PC-3 (cell line): ENCODE measurements at regions not wholly inside any gene's neighbourhood (a gene's known extent, or its start where the extent isn't known, plus 50 kb on each side); places are given as distances from the start of the nearest gene placed in this dataset.

Experiments used
- ATAC-seq: fragments of 200-7000 bp; cut with Tn5 transposase; 2 replicates; pipeline ENCODE4 v1.9.1; 2020; ENCODE audit warnings: mild to moderate bottlenecking, moderate library complexity
- BruUV-seq: library from RNA; stranded (reverse); fragments of 400-500 nt; replicated peaks from 2 replicates; lab custom pipeline; 2021; lab: Mats Ljungman, UMichigan
- CTCF ChIA-PET: fragments of 300-600 bp; sonication (Branson Sonifier 250); formaldehyde crosslinking; loops from one replicate; lab custom pipeline; 2022; ENCODE audit warnings: antibody characterized with exemption; lab: Charles Lee
- POLR2A ChIA-PET: fragments of 300-600 bp; sonication (Branson Sonifier 250); formaldehyde crosslinking; loops from one replicate; lab custom pipeline; 2022; ENCODE audit warnings: antibody characterized with exemption; ENCODE audit not compliant: unreplicated experiment; lab: Charles Lee
- DNase-seq: peaks from one replicate; pipeline ENCODE4 v3.0.0-alpha.2; 2015
- H2AFZ ChIP-seq: fragments of 300-600 bp; sonication (generic); 2 replicates; pipeline ENCODE4 v1.6.0; 2016; ENCODE audit warnings: antibody characterized with exemption, low read length
- H3F3A ChIP-seq: fragments of 300-600 bp; sonication (generic); one replicate; pipeline ENCODE4 v1.6.0; 2017; ENCODE audit warnings: antibody characterized with exemption, low read length, control low read depth, mild to moderate bottlenecking; ENCODE audit not compliant: unreplicated experiment
- H3K27ac ChIP-seq: fragments of 300-600 bp; sonication (generic); 2 replicates; pipeline ENCODE4 v1.5.1; 2016; ENCODE audit warnings: mild to moderate bottlenecking, low read length
- H3K27me3 ChIP-seq: fragments of 300-600 bp; sonication (generic); 2 replicates; pipeline ENCODE4 v1.6.1; 2016; ENCODE audit warnings: low read length, mixed read lengths
- H3K36me3 ChIP-seq: fragments of 300-600 bp; sonication (generic); 2 replicates; pipeline ENCODE4 v1.6.1; 2016; ENCODE audit warnings: low read depth, mixed run types, low read length, mixed read lengths
- H3K4me1 ChIP-seq: fragments of 300-600 bp; sonication (generic); 2 replicates; pipeline ENCODE4 v1.5.1; 2016; ENCODE audit warnings: low read length; ENCODE audit not compliant: insufficient read depth
- H3K4me2 ChIP-seq: fragments of 300-600 bp; sonication (generic); 2 replicates; pipeline ENCODE4 v1.6.0; 2016; ENCODE audit warnings: low read length
- H3K4me3 ChIP-seq: fragments of 300-600 bp; sonication (generic); 2 replicates; pipeline ENCODE4 v1.5.1; 2016; ENCODE audit warnings: mild to moderate bottlenecking, low read length, mixed read lengths
- H3K79me2 ChIP-seq: fragments of 300-600 bp; sonication (generic); 2 replicates; pipeline ENCODE4 v1.6.1; 2017; ENCODE audit warnings: low read length, mixed read lengths
- H3K9ac ChIP-seq: fragments of 300-600 bp; sonication (generic); 2 replicates; pipeline ENCODE4 v1.6.0; 2016; ENCODE audit warnings: mild to moderate bottlenecking, low read length
- H3K9me2 ChIP-seq: fragments of 300-600 bp; sonication (generic); replicated peaks from 2 replicates; pipeline ENCODE4 v1.6.1; 2016; ENCODE audit warnings: mixed run types, low read length, mixed read lengths
- H3K9me3 ChIP-seq: fragments of 300-600 bp; sonication (generic); 2 replicates; pipeline ENCODE4 v1.6.1; 2016; ENCODE audit warnings: low read length, mixed read lengths
- H4K20me1 ChIP-seq: fragments of 300-600 bp; sonication (generic); 2 replicates; pipeline ENCODE4 v1.6.1; 2016; ENCODE audit warnings: low read length, mixed read lengths
- EZH2 ChIP-seq: fragments of 300-600 bp; sonication (generic); IDR thresholded peaks from one replicate; pipeline ENCODE4 v1.6.1; 2017; ENCODE audit warnings: antibody characterized with exemption, mild to moderate bottlenecking, low read length; ENCODE audit not compliant: unreplicated experiment
- EZH2phosphoT487 ChIP-seq: fragments of 300-600 bp; sonication (generic); IDR thresholded peaks from 2 replicates; pipeline ENCODE4 v1.6.1; 2018; ENCODE audit warnings: mild to moderate bottlenecking, antibody characterized with exemption, low read length, borderline replicate concordance
- intact Hi-C: fragments of 100-400 bp; cut with micrococcal nuclease; formaldehyde crosslinking; loops from 2 replicates; pipeline ENCODE4 v1.9.0; 2023
- TF ChIP-seq, protein P1 (sequence below): fragments of 300-600 bp; sonication (generic); conservative IDR thresholded peaks from 2 replicates; pipeline ENCODE4 v1.5.1; 2017; ENCODE audit warnings: antibody characterized with exemption, low read depth, mild to moderate bottlenecking, low read length

GRCh38 chr2:106719222-106719621, 166.7 kb downstream of the ST6GAL2 start:
- Histone ChIP-seq H3K4me1 (no peaks in the 10 kb centered on the region), H3K79me2 (no peaks in the 10 kb centered on the region), H3K4me3 (no peak overlapping the region), H3K9me2 (no peaks in the 10 kb centered on the region), H3K4me2 (no peak overlapping the region), H3K9ac (no peak overlapping the region), H4K20me1 (no peaks in the 10 kb centered on the region), H3K9me3 (0 out of 2 replicates have a peak, but pooled peaks cover 5% of the 10 kb centered on the region), H3K27ac (no peak overlapping the region), H3K36me3 (no peaks in the 10 kb centered on the region), H2AFZ (no peak overlapping the region), H3F3A (no peaks in the 10 kb centered on the region), H3K27me3 (peaks cover 35% of the 10 kb centered on the region)
- ChIA-PET POLR2A (no interaction called here), CTCF (no interaction called here)
- BruUV-seq: no TSS peak
- DNase-seq: no peak
- TF ChIP-seq EZH2 (no peak), EZH2phosphoT487 (no peak)
- TF ChIP-seq, protein P1, sequence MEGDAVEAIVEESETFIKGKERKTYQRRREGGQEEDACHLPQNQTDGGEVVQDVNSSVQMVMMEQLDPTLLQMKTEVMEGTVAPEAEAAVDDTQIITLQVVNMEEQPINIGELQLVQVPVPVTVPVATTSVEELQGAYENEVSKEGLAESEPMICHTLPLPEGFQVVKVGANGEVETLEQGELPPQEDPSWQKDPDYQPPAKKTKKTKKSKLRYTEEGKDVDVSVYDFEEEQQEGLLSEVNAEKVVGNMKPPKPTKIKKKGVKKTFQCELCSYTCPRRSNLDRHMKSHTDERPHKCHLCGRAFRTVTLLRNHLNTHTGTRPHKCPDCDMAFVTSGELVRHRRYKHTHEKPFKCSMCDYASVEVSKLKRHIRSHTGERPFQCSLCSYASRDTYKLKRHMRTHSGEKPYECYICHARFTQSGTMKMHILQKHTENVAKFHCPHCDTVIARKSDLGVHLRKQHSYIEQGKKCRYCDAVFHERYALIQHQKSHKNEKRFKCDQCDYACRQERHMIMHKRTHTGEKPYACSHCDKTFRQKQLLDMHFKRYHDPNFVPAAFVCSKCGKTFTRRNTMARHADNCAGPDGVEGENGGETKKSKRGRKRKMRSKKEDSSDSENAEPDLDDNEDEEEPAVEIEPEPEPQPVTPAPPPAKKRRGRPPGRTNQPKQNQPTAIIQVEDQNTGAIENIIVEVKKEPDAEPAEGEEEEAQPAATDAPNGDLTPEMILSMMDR: no peak
- ATAC-seq: no peak
- intact Hi-C loops: no loop called here

DNA sequence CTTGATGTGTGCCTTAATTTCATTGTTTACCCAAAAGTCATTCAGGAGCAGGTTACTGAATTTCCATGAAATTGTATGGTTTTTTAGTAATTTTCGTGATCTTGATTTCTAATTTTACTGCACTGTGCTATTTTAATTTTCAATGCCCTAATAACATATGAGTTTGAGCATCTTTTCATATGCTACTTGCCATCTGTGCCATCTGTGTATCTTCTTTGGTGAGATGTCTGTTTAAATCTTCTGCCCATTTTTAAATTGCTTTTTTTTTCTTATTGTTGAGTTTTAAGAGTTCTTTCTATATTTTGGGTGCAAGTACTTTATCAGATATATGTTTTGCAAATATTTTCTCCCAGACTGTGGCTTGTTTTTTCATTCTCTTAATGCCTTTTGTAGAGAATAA, 165.9 kb downstream of the ST6GAL2 start:
- ChIA-PET POLR2A (no interaction called here), CTCF (no interaction called here)
- H3K4me3 ChIP-seq: no peak overlapping the region
- no peaks in the 10 kb centered on the region for H3K4me1 ChIP-seq
- H3K9me3 ChIP-seq: 0 out of 2 replicates have a peak, but pooled peaks cover 5% of the 10 kb centered on the region
- peaks cover 40% of the 10 kb centered on the region for H3K27me3 ChIP-seq
- H3F3A ChIP-seq: no peaks in the 10 kb centered on the region
- ATAC-seq (no peak), DNase-seq (no peak)
- no peak overlapping the region for H3K4me2 ChIP-seq
- no peak overlapping the region for H3K9ac ChIP-seq
- no peaks in the 10 kb centered on the region for H3K79me2 ChIP-seq
- intact Hi-C loops: no loop called here
- BruUV-seq: no TSS peak
- no peaks in the 10 kb centered on the region for H4K20me1 ChIP-seq
- H3K36me3 ChIP-seq: no peaks in the 10 kb centered on the region
- no peaks in the 10 kb centered on the region for H3K9me2 ChIP-seq
- no peak for TF ChIP-seq EZH2phosphoT487
- no peak for TF ChIP-seq EZH2
- TF ChIP-seq, protein P1: no peak
- H3K27ac ChIP-seq: no peak overlapping the region
- H2AFZ ChIP-seq: no peak overlapping the region

DNA sequence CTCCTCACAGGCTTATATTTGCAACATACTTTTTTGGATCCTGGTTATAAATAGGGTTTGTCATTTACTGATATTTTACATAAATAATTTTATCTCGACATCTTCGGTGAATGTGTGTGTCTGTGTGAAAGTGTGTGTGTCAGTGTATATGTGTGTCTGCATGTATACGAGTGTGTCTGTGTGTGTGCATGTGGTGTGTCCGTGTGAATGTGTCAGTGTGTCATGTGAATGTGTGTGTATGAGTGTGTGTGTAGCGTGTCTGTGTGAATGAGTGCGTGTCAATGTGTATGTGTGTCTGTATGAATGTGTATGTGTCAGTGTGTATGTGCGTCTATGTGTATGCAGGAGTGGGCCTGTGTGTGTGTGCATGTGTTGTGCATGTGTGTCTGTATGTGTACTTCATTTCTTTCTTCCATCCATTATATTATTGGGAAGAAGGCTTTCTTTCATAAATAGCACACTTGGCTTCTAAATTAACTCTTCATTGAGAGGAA, 161.6 kb downstream of the ST6GAL2 start:
- Histone ChIP-seq H3F3A (no peaks in the 10 kb centered on the region), H3K27me3 (peaks cover 80% of the 10 kb centered on the region), H3K4me1 (no peaks in the 10 kb centered on the region), H3K4me3 (no peak overlapping the region), H4K20me1 (no peaks in the 10 kb centered on the region), H3K79me2 (no peaks in the 10 kb centered on the region), H3K9me3 (no peaks in the 10 kb centered on the region), H2AFZ (no peak overlapping the region), H3K27ac (no peak overlapping the region), H3K9me2 (no peaks in the 10 kb centered on the region), H3K36me3 (no peaks in the 10 kb centered on the region), H3K9ac (no peak overlapping the region), H3K4me2 (no peak overlapping the region)
- BruUV-seq: no TSS peak
- no peak for DNase-seq
- ChIA-PET POLR2A (no interaction called here), CTCF (no interaction called here)
- no peak for ATAC-seq
- no peak for TF ChIP-seq EZH2
- TF ChIP-seq, protein P1: no peak
- TF ChIP-seq EZH2phosphoT487: no peak
- intact Hi-C loops: no loop called here
